ENCODE measurements at regions not wholly inside any gene's neighbourhood (a gene's known extent, or its start where the extent isn't known, plus 50 kb on each side); places are given as distances from the start of the nearest gene placed in this dataset.

GRCh38 chrX:71000139-71000538 lies 68.0 kb downstream of the SNX12 start:
- no peak overlapping the region for H3K4me3 ChIP-seq (replicated peaks; ENCODE audit: low read depth, low read length)
- no peak for DNase-seq (ENCODE audit: low read depth)
- no peak for TF ChIP-seq CTCF (IDR thresholded peaks at IDR 0.05; ENCODE audit: low read length, missing control alignments)

- H3K4me3 ChIP-seq (replicated peaks; ENCODE audit: low read depth, low read length), result no peak overlapping the region
- DNase-seq (ENCODE audit: low read depth), result peak; percentile 61
- peak; percentile 37 for TF ChIP-seq CTCF (IDR thresholded peaks at IDR 0.05; ENCODE audit: low read length, missing control alignments)
Measured at GRCh38 chrX:70998411-70999027, 67.6 kb upstream of the SLC7A3 start.

GRCh38 chrX:70995338-70995737 lies 64.4 kb upstream of the SLC7A3 start:
- no peak overlapping the region for H3K4me3 ChIP-seq (replicated peaks; ENCODE audit: low read depth, low read length)
- no peak for DNase-seq (ENCODE audit: low read depth)
- TF ChIP-seq CTCF (IDR thresholded peaks at IDR 0.05; ENCODE audit: low read length, missing control alignments), result no peak

GRCh38 chrX:70988425-70988824 lies 57.5 kb upstream of the SLC7A3 start:
- no peak overlapping the region for H3K4me3 ChIP-seq (replicated peaks; ENCODE audit: low read depth, low read length)
- no peak for DNase-seq (ENCODE audit: low read depth)
- TF ChIP-seq CTCF (IDR thresholded peaks at IDR 0.05; ENCODE audit: low read length, missing control alignments), result no peak

All from fibroblast of pulmonary artery (primary cell).